SU-DHL-6 (cell line): ENCODE measurements at regions not wholly inside any gene's neighbourhood (a gene's known extent, or its start where the extent isn't known, plus 50 kb on each side); places are given as distances from the start of the nearest gene placed in this dataset.

ENCODE experiments used
- H2AFZ ChIP-seq: fragments of 200-600 bp; sonication (generic); 2 replicates; pipeline ENCODE4 v1.6.1; 2014; ENCODE audit warnings: low read depth, mild to moderate bottlenecking, moderate library complexity, mixed read lengths, antibody characterized with exemption, low read length; ENCODE audit not compliant: severe bottlenecking
- H3F3A ChIP-seq: fragments of 200-600 bp; shearing (Covaris generic); 2 replicates; pipeline ENCODE4 v1.6.0; 2016; ENCODE audit warnings: antibody characterized with exemption, mild to moderate bottlenecking; ENCODE audit not compliant: insufficient read depth
- H3K27ac ChIP-seq: fragments of 200-600 bp; sonication (generic); 2 replicates; pipeline ENCODE4 v1.5.1; 2016; ENCODE audit warnings: low read depth, mild to moderate bottlenecking, low read length, moderate library complexity, mixed read lengths
- H3K27me3 ChIP-seq: fragments of 200-600 bp; sonication (generic), shearing (Covaris generic); 2 replicates; pipeline ENCODE4 v1.6.0; 2014; ENCODE audit warnings: mild to moderate bottlenecking, low read length
- H3K36me3 ChIP-seq: fragments of 200-600 bp; sonication (generic); 2 replicates; pipeline ENCODE4 v1.6.1; 2014; ENCODE audit warnings: mild to moderate bottlenecking, low read length, mixed read lengths
- H3K4me2 ChIP-seq: fragments of 300-600, 200-600 bp; shearing (Covaris generic), sonication (generic); 2 replicates; pipeline ENCODE4 v1.6.0; 2014; ENCODE audit warnings: low read length, low read depth, mild to moderate bottlenecking; ENCODE audit not compliant: poor library complexity, severe bottlenecking
- H3K4me3 ChIP-seq: fragments of 200-600 bp; sonication (generic); 2 replicates; pipeline ENCODE4 v1.5.1; 2014; ENCODE audit warnings: antibody characterized with exemption, low read length, mild to moderate bottlenecking, mixed read lengths; ENCODE audit not compliant: insufficient read depth, poor library complexity, severe bottlenecking
- H3K79me2 ChIP-seq: fragments of 200-600 bp; sonication (generic); 2 replicates; pipeline ENCODE4 v1.6.1; 2014; ENCODE audit warnings: mild to moderate bottlenecking, low read length, moderate library complexity; ENCODE audit not compliant: insufficient read depth
- H3K9ac ChIP-seq: fragments of 200-600 bp; sonication (generic); 2 replicates; pipeline ENCODE4 v1.7.0; 2014; ENCODE audit warnings: mild to moderate bottlenecking, low read length
- H3K9me2 ChIP-seq: fragments of 200-600 bp; sonication (generic); replicated peaks from 2 replicates; pipeline ENCODE4 v1.6.1; 2014; ENCODE audit warnings: low read length; ENCODE audit not compliant: insufficient read depth
- H3K9me3 ChIP-seq: fragments of 200-600 bp; sonication (generic); 2 replicates; pipeline ENCODE4 v1.6.1; 2014; ENCODE audit warnings: low read length, mixed read lengths; ENCODE audit not compliant: insufficient read depth
- H4K20me1 ChIP-seq: fragments of 200-600 bp; sonication (generic); 2 replicates; pipeline ENCODE4 v1.6.1; 2014; ENCODE audit warnings: low read depth, mild to moderate bottlenecking, antibody characterized with exemption, low read length, moderate library complexity, mixed read lengths
- EZH2phosphoT487 ChIP-seq: fragments of 200-600 bp; sonication (generic), shearing (Covaris generic); conservative IDR thresholded peaks from 2 replicates; pipeline ENCODE4 v1.6.1; 2018; ENCODE audit warnings: mild to moderate bottlenecking, antibody characterized with exemption, low read length, moderate library complexity, mixed read lengths
- TF ChIP-seq, protein P1 (sequence below): fragments of 200-600 bp; sonication (generic); IDR thresholded peaks from one replicate; pipeline ENCODE4 v1.5.1; 2017; ENCODE audit warnings: antibody characterized with exemption, mild to moderate bottlenecking, low read length, moderate library complexity; ENCODE audit not compliant: insufficient read depth, poor library complexity, severe bottlenecking

DNA sequence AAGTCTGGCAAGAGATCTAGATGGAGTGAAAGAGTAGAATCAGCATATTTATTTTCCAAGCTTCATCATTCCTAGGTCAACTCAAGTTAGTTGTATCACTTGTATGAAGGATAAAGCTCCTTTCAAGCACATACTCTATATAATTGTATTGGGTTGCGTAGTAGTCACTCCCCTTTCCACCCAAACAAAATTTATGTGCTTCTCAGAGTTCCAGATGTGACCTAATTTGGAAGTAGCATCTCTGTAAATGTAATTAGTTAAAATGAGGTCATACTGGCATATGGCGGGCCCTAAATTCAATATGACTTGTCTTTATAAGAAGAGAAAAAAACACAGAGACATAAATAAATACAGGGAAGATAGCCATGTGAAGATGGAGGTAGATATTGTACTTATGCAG is 226.8 kb upstream of the CHORDC1 start:
- 0 out of 2 replicates have a peak, but pooled peaks cover 5% of the 10 kb centered on the region for H3K9me3 ChIP-seq
- H4K20me1 ChIP-seq = no peaks in the 10 kb centered on the region
- H3F3A ChIP-seq = no peaks in the 10 kb centered on the region
- no peak overlapping the region for H3K4me2 ChIP-seq
- no peak overlapping the region for H3K27ac ChIP-seq
- H2AFZ ChIP-seq = no peak overlapping the region
- no peaks in the 10 kb centered on the region for H3K36me3 ChIP-seq
- no peaks in the 10 kb centered on the region for H3K9me2 ChIP-seq
- no peaks in the 10 kb centered on the region for H3K27me3 ChIP-seq
- H3K79me2 ChIP-seq = no peaks in the 10 kb centered on the region
- no peak overlapping the region for H3K9ac ChIP-seq
- H3K4me3 ChIP-seq = no peak overlapping the region
- TF ChIP-seq, protein P1, sequence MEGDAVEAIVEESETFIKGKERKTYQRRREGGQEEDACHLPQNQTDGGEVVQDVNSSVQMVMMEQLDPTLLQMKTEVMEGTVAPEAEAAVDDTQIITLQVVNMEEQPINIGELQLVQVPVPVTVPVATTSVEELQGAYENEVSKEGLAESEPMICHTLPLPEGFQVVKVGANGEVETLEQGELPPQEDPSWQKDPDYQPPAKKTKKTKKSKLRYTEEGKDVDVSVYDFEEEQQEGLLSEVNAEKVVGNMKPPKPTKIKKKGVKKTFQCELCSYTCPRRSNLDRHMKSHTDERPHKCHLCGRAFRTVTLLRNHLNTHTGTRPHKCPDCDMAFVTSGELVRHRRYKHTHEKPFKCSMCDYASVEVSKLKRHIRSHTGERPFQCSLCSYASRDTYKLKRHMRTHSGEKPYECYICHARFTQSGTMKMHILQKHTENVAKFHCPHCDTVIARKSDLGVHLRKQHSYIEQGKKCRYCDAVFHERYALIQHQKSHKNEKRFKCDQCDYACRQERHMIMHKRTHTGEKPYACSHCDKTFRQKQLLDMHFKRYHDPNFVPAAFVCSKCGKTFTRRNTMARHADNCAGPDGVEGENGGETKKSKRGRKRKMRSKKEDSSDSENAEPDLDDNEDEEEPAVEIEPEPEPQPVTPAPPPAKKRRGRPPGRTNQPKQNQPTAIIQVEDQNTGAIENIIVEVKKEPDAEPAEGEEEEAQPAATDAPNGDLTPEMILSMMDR = no peak
- no peak for TF ChIP-seq EZH2phosphoT487

DNA sequence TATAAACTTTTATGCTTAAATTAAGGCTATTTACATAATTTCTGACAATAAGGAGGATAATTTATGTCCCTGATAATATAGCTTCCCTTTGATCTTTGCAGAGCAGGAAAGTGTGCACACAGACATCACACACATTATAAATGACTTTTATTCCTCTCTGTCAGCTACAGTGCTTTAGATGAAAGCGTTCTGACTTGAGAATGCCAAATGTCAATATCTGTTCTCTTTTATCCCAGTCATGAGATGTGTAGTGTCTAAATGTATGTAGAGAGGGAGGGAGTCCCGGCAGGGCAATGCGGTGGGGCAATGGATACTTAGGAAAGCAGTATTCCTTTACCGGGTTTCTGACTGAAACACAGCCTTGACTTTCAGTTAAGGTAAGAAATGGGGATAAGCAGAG is 225.4 kb upstream of the CHORDC1 start:
- no peaks in the 10 kb centered on the region for H4K20me1 ChIP-seq
- no peaks in the 10 kb centered on the region for H3K36me3 ChIP-seq
- H3K27me3 ChIP-seq = no peaks in the 10 kb centered on the region
- no peaks in the 10 kb centered on the region for H3K79me2 ChIP-seq
- H3K4me2 ChIP-seq = no peak overlapping the region
- no peaks in the 10 kb centered on the region for H3K9me2 ChIP-seq
- H3K9me3 ChIP-seq = no peaks in the 10 kb centered on the region
- no peak overlapping the region for H3K9ac ChIP-seq
- H3F3A ChIP-seq = no peaks in the 10 kb centered on the region
- H3K27ac ChIP-seq = no peak overlapping the region
- no peak overlapping the region for H3K4me3 ChIP-seq
- no peak overlapping the region for H2AFZ ChIP-seq
- TF ChIP-seq EZH2phosphoT487 = no peak
- TF ChIP-seq, protein P1 = no peak

DNA sequence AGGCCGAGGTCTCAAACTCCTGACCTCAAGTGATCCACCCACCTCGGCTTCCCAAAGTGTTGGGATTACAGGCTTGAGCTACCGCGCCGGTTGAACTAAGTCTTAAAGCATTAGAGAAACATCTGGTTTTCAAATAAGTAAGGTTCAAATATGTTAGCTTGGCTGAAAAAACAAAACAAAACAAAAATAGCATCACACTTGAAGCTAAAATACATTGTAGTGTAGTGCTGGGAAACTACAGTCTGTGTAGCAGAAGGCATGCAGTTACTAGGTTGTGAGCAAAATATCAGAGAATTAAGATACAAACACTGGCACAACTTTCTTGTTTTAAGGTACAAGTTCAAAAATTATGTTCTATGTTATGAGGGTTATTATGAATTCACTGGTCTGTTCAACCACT is 224.8 kb upstream of the CHORDC1 start:
- Histone ChIP-seq H3K4me3 (no peak overlapping the region), H3K9me2 (no peaks in the 10 kb centered on the region), H3K36me3 (no peaks in the 10 kb centered on the region), H3K9ac (no peak overlapping the region), H3K79me2 (no peaks in the 10 kb centered on the region), H3K27ac (no peak overlapping the region), H3F3A (no peaks in the 10 kb centered on the region), H4K20me1 (no peaks in the 10 kb centered on the region), H2AFZ (no peak overlapping the region), H3K9me3 (no peaks in the 10 kb centered on the region), H3K27me3 (no peaks in the 10 kb centered on the region), H3K4me2 (no peak overlapping the region)
- no peak for TF ChIP-seq EZH2phosphoT487
- TF ChIP-seq, protein P1 = no peak
